OCI-M2 (cell line): ENCODE measurements at regions not wholly inside any gene's neighbourhood (a gene's known extent, or its start where the extent isn't known, plus 50 kb on each side); places are given as distances from the start of the nearest gene placed in this dataset.

Experiments
- DNase-seq: peaks from one replicate; lab custom pipeline; 2025; ENCODE audit not compliant: unreplicated experiment; lab: John Stamatoyannopoulos, UW

- DNase-seq, result no peak
Observed at GRCh38 chr15:31550211-31550977, 223.8 kb downstream of the KLF13 start.

GRCh38 chr15:31551323-31551722 is 224.7 kb downstream of the KLF13 start:
- DNase-seq, result no peak

GRCh38 chr15:31552482-31553099 is 226.0 kb downstream of the KLF13 start:
- DNase-seq, result no peak

- DNase-seq, result no peak
Observed at GRCh38 chr15:31554261-31554660, 227.6 kb downstream of the KLF13 start.

GRCh38 chr15:31555022-31555421 is 228.4 kb downstream of the KLF13 start:
- no peak for DNase-seq

- no peak for DNase-seq
Observed at GRCh38 chr15:31556494-31557150, 230.0 kb downstream of the KLF13 start.

GRCh38 chr15:31557899-31558298 is 231.3 kb downstream of the KLF13 start:
- DNase-seq, result no peak

GRCh38 chr15:31558840-31559239 is 232.2 kb downstream of the KLF13 start:
- DNase-seq, result no peak

GRCh38 chr15:31559786-31560185 is 233.2 kb downstream of the KLF13 start:
- no peak for DNase-seq

GRCh38 chr15:31560643-31561042 is 234.0 kb downstream of the KLF13 start:
- no peak for DNase-seq

GRCh38 chr15:31561156-31561555 is 234.5 kb downstream of the KLF13 start:
- no peak for DNase-seq

GRCh38 chr15:31563001-31563400 is 236.4 kb downstream of the KLF13 start:
- no peak for DNase-seq

GRCh38 chr15:31563421-31563820 is 236.8 kb downstream of the KLF13 start:
- DNase-seq, result no peak

- no peak for DNase-seq
Observed at GRCh38 chr15:31567861-31568260, 241.2 kb downstream of the KLF13 start.

- no peak for DNase-seq
Observed at GRCh38 chr15:31569836-31570235, 243.2 kb downstream of the KLF13 start.

GRCh38 chr15:31570591-31570990 is 244.0 kb downstream of the KLF13 start:
- DNase-seq, result no peak

GRCh38 chr15:31571676-31572075 is 245.0 kb downstream of the KLF13 start:
- no peak for DNase-seq

GRCh38 chr15:31573759-31574158 is 247.1 kb downstream of the KLF13 start:
- no peak for DNase-seq

GRCh38 chr15:31574766-31575165 is 248.1 kb downstream of the KLF13 start:
- no peak for DNase-seq

- DNase-seq, result no peak
Observed at GRCh38 chr15:31577108-31577507, 250.5 kb downstream of the KLF13 start.

- DNase-seq, result no peak
Observed at GRCh38 chr15:31579282-31579681, 252.6 kb downstream of the KLF13 start.

- DNase-seq, result no peak
Observed at GRCh38 chr15:31579976-31580375, 253.3 kb downstream of the KLF13 start.
